ENCODE measurements at regions not wholly inside any gene's neighbourhood (a gene's known extent, or its start where the extent isn't known, plus 50 kb on each side); places are given as distances from the start of the nearest gene placed in this dataset.

DNA sequence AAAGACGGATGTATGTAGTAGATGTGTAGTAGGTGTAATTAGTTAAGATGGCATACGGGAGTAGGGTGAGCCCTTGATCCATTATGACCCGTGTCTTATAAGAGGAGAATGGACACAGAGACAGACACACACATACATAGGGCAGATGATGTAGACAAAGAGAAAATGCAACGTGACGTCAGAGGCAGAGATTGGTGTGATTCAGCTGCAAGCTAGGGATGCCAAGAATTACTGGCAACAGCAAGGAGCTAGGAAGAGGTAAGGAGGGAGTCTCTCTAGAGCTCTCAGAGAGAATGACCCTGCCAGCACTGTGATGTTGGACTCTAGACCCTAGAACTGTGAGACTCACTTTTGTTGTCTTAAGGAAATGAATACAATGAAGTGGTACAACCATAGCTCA lies 247.0 kb upstream of the HABP2 start:
- TF ChIP-seq, protein P1, sequence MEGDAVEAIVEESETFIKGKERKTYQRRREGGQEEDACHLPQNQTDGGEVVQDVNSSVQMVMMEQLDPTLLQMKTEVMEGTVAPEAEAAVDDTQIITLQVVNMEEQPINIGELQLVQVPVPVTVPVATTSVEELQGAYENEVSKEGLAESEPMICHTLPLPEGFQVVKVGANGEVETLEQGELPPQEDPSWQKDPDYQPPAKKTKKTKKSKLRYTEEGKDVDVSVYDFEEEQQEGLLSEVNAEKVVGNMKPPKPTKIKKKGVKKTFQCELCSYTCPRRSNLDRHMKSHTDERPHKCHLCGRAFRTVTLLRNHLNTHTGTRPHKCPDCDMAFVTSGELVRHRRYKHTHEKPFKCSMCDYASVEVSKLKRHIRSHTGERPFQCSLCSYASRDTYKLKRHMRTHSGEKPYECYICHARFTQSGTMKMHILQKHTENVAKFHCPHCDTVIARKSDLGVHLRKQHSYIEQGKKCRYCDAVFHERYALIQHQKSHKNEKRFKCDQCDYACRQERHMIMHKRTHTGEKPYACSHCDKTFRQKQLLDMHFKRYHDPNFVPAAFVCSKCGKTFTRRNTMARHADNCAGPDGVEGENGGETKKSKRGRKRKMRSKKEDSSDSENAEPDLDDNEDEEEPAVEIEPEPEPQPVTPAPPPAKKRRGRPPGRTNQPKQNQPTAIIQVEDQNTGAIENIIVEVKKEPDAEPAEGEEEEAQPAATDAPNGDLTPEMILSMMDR (IDR thresholded peaks at IDR 0.05): no peak
- TF ChIP-seq POLR2A (IDR thresholded peaks at IDR 0.05): no peak
